Right kidney (tissue), 1 donor: ENCODE measurements at regions not wholly inside any gene's neighbourhood (a gene's known extent, or its start where the extent isn't known, plus 50 kb on each side); places are given as distances from the start of the nearest gene placed in this dataset.

Experiments
- DNase-seq: peaks from one replicate; pipeline ENCODE4 v3.0.0-alpha.2; 2016

DNA sequence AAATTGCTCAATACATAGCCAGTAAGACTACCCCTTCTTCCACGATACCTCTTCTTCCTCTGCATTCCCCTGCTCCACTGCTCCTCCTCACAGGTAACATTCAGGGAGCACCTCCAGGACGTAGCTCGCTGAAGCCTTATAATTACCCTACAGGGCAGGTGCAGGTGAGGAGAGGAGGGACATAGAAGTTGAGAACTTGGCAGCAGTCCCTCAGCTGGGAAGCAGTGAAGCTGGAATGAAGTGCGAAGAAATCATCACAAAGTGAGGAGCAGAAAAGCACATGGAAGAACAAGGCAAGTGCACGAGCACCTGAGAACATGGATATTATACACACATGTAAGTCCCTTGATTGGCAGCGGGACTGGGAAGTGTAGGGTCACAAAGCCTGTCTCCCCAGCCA, 118.2 kb downstream of the HSD17B3 start:
- no peak for DNase-seq

DNA sequence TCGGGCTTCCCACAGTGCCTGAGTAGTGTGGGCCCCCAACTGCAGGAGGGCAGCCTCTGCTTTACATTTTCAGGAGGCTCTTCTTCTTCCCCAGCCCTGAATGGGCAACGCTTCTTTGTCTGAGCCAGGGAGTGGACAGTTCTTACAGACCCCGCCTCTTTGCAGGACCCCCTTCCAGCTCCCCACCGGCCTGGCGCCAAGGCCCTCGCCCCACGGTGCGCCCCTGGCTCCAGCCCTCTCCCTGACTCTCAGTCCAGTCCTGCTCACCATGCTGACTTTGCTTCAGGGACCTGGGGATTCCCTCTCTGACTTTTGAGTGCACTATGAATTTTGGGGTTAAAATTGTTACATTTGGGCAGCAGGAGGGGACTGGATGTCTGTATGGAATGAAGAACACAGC, 123.8 kb downstream of the HSD17B3 start:
- DNase-seq = no peak

GRCh38 chr9:96177719-96178028, 124.3 kb downstream of the HSD17B3 start:
- DNase-seq = no peak

- peak; percentile 26 for DNase-seq
Observed at GRCh38 chr9:96177005-96177718, 124.8 kb downstream of the HSD17B3 start.

GRCh38 chr9:96175796-96176195, 126.2 kb downstream of the HSD17B3 start:
- DNase-seq = no peak

GRCh38 chr9:96175001-96175400, 127.0 kb downstream of the HSD17B3 start:
- no peak for DNase-seq

GRCh38 chr9:96174371-96174770, 127.6 kb downstream of the HSD17B3 start:
- no peak for DNase-seq

DNA sequence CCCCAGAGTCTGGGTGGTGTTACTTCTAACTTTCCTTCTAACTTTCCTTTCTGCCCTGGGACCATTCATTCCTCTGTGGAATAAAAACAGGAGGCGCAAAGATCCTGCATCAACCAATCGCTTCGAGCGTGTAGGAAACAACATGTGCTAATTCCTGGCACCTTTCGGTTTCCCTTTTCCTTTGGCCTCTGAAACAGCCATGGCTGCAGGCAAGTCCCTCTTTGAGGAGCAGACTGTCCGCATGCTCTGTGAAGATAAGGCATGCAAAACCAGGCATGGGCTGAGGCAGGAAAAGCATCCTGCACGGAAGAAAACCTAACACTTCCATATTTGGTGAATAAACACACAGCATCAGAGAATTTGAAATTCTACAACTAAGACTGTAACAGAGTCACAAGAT, 128.3 kb downstream of the HSD17B3 start:
- DNase-seq = no peak

GRCh38 chr9:96172797-96173196, 129.2 kb downstream of the HSD17B3 start:
- DNase-seq = no peak

DNA sequence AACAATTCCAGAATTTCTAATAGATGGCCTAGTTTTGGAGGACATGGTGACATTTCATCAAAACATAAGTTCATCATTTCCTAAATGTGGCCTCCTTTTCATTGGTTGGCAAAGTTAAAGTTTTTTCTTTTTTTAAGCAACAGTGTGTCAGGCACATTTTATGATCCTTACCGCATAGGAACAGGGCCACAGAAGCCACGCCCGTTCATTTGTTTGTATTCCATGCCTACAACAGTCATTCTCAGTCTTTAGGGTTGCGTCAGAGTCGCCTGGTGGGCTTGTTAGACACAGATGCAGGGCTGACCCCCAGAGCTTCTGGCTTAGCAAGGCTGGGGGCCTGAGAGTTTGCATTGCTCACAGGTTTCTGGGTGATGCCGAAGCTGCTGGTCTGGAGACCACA, 130.2 kb downstream of the HSD17B3 start:
- DNase-seq = no peak

GRCh38 chr9:96169901-96170300, 132.1 kb downstream of the HSD17B3 start:
- DNase-seq = no peak

DNA sequence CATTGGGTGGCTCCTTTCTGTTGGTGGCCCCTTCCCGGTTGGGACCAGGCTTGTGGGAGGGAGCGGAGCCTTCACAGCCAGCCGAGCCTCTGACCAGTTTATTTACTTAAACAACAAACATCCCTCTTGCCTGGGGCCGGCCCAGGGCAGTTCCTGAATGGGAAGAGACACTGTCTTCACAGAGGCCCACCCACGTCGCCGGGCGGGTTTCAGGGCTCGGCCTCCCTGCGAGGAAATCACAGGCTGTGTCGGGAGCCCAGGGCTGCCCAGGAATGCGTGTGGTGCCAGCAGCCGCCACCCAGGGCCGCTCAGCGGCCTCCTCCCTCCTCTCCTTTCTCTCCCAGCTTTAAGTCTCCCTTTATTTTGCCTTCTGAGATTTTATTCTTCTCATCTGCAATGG, 132.5 kb downstream of the HSD17B3 start:
- peak; percentile 82 for DNase-seq

DNA sequence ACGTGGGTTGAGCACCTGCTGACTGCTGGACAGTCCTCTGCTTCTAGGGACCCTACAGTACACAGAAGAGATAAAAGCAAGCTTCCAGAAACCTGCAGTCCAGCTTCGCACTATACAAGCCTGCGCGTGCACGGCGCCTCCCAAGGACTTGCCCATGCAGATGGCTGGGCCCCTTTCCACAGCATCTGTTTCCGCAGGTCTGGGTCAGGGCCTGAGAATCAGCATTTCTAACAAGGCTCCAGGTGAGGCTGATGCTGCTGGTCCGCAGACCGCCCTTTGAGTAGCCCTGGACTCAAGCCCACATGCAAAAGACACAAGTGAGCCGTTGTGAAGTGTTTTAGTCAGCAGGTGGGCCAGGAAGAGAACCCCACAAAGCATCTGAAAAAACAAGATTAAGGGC, 133.1 kb downstream of the HSD17B3 start:
- DNase-seq = no peak

DNA sequence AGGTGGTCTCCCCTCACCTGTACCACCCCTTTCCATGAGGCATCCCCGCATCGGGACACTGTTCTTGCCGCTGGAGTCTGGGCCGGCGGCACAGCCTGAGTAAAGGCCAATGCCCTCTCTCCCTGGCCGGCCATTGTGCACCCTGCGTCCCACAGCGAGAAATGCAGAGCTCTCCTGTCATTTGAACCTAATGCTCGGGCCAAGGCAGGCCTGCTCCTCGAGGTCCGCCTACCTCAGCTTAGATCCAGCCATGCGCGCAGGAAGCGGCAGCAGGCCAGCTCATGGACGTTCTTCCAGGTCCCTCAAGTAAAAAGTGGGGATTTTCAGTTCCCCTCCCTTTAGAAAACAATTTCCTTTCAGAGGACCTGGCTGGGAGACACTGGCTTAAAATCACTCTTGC, 135.0 kb downstream of the HSD17B3 start:
- no peak for DNase-seq

GRCh38 chr9:96164268-96164683, 137.7 kb downstream of the HSD17B3 start:
- DNase-seq = no peak

DNA sequence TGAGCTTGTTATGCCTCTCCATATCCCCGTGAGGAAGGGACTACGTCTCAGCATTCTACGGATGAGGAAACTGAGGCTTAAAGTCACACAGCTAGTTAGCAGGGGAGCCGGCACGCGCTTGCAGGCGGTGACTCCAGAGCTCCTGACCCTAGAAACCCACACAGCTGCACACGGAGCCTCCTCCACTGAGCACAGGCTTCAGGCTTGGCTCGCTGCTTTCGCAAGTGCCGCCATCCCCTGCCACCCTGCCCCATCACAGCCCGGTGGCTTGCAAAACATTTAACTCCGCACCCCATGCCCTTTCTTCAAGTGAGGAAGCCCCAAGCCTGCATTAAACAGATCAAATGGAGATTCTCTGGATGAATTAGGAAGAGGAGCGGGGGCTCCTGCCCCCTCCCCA, 138.3 kb downstream of the HSD17B3 start:
- no peak for DNase-seq

DNA sequence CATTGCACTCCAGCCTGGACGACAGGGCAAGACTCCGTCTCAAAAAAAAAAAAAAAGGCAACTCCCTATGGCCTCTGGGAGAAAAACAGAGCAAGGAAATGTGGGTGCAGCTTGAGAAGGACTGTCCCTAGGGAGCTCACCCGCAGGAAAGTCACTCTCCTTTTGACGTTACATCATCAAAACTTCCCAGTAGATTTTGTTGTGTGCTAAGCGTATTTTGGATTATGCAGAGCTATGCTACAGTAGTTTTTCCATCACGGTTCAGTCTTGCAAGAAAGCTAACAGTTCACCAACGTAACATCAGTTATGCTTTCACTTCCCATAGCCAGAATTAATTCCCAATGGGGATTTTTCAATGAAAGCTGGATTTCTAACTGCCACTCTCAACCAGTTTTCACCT, 138.8 kb downstream of the HSD17B3 start:
- no peak for DNase-seq

- no peak for DNase-seq
Observed at GRCh38 chr9:96161819-96162218, 140.2 kb downstream of the HSD17B3 start.

DNA sequence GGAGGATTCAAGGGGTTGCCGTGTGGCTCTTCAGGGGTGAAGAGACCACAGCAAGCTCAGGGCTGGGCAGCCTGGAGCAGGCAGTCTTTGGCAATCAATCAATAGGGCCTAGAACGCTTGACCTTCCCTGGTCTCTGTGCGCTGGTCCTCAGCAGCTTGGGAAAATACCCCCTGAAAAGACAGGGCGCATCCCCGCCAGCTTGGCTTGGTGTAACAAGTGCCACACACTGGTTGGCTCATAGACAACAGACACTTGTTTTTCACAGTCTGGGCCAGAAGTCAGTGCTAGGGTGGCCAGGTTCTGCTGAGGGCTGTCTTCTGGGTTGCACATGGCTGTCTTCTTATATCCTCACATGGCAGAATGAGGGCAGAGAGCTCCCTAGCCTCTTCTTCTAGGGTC, 141.1 kb downstream of the HSD17B3 start:
- DNase-seq = no peak

GRCh38 chr9:96160168-96160567, 141.8 kb downstream of the HSD17B3 start:
- DNase-seq = no peak

DNA sequence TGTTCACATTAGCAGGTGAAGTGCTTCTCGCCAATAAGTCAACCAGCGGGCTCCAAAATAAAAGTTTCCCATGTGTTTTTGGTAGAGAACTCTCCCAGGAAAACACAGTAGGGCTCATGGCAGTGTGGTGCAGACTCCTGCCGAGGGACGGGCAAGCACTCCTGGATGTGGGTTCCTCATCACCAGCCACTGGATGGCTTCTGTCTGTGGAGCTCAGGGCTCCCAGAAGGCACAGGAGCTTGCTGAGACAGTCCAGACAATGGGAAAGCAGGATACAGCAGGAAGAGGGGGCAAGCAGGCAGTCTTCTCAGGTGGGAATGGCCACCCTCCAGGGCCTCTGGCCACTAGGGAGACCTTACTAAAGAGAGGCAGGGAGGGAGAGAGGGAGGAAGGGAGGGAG, 142.4 kb downstream of the HSD17B3 start:
- no peak for DNase-seq

- no peak for DNase-seq
Observed at GRCh38 chr9:96158909-96159575, 142.9 kb downstream of the HSD17B3 start.

DNA sequence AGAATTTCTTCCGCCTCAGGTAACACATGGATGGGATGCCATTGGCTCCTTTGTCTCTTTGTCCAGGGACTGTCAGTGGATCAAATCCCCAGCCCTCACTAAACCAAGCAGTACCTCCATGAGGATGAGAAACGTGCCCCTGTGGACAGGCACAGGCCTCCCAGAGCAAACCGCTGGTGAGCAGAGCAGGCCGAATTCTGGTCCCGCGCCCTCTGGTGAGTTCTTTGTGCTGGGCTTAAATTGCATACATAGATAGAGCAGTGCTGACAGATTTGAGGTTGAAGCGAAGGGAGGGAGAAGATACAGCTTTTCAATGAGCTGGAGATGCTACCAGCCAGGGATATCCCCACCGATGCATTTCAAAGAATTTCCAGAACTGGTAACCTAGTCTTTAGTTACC, 143.8 kb downstream of the HSD17B3 start:
- no peak for DNase-seq

- DNase-seq = no peak
Observed at GRCh38 chr9:96157675-96158074, 144.3 kb downstream of the HSD17B3 start.
